Suprapubic skin (tissue), 4 donors: ENCODE measurements at regions not wholly inside any gene's neighbourhood (a gene's known extent, or its start where the extent isn't known, plus 50 kb on each side); places are given as distances from the start of the nearest gene placed in this dataset.

Experiments used
- DNase-seq, 2 donors: peaks; one replicate each; pipeline ENCODE4 v3.0.0-alpha.2; 2019; ENCODE audit warnings: low spot score in 2 of 2
- H3K27ac ChIP-seq: fragments of 200-600 bp; sonication (generic); one replicate; pipeline ENCODE4 v1.5.1; 2019
- H3K27me3 ChIP-seq: fragments of 200-600 bp; sonication (generic); one replicate; pipeline ENCODE4 v1.5.1; 2019
- H3K36me3 ChIP-seq: fragments of 200-600 bp; sonication (generic); one replicate; pipeline ENCODE4 v1.5.1; 2019
- H3K4me1 ChIP-seq: fragments of 200-600 bp; sonication (generic); one replicate; pipeline ENCODE4 v1.5.1; 2019
- H3K4me3 ChIP-seq: fragments of 200-600 bp; sonication (generic); one replicate; pipeline ENCODE4 v1.5.1; 2019; ENCODE audit warnings: mild to moderate bottlenecking
- H3K9me3 ChIP-seq: fragments of 200-600 bp; sonication (generic); one replicate; pipeline ENCODE4 v1.5.1; 2019
- EP300 ChIP-seq: sonication (generic); formaldehyde crosslinking; IDR thresholded peaks from one replicate; pipeline ENCODE4 v1.6.1; 2017; ENCODE audit warnings: antibody characterized with exemption
- POLR2A ChIP-seq, 2 donors: fragments of 450-650 bp; IDR thresholded peaks; one replicate each; pipeline ENCODE4 v1.6.1; 2017; ENCODE audit warnings: antibody characterized with exemption in 2 of 2, mild to moderate bottlenecking in 2 of 2, moderate library complexity in 2 of 2
- POLR2AphosphoS5 ChIP-seq, 3 donors: sonication (generic); formaldehyde crosslinking; IDR thresholded peaks; one replicate each; pipeline ENCODE4 v1.6.1; 2017; ENCODE audit warnings: antibody characterized with exemption in 3 of 3
- WGBS: methylation state at CpG from one replicate; pipeline ENCODE4 v1.1.5; 2018; 5-methylcytosine and 5-hydroxymethylcytosine counted together
- TF ChIP-seq, protein P1 (sequence below), 2 donors: fragments of 200-600 bp in 1 of 2; fragments of 450-650 bp in 1 of 2; sonication (generic) in 1 of 2; IDR thresholded peaks; one replicate each; pipeline ENCODE4 v1.5.1; 2016 to 2019; ENCODE audit warnings: antibody characterized with exemption in 2 of 2, mild to moderate bottlenecking in 1 of 2, moderate library complexity in 1 of 2

DNA sequence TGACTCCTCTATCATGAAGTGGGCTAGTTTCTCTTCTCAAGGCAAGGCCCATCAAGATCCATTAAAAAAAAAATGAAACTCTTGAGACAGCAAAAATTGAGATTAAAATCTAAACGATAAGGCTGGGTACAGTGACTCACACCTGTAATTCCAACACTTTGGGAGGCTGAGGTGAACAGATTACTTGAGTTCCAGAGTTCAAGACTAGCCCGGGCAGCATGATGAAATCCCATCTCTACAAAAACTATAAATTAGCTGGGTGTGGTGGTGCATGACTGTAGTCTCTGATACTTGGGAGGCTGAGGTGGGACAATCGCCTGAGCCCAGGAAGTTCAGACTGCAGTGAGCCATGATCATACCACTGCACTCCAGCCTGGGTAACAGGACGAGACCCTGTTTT, 226.5 kb upstream of the SOX5 start:
- no peak for DNase-seq
- Histone ChIP-seq H3K4me3 (no peak overlapping the region), H3K27me3 (no peaks in the 10 kb centered on the region), H3K4me1 (no peaks in the 10 kb centered on the region), H3K36me3 (no peaks in the 10 kb centered on the region), H3K9me3 (no peaks in the 10 kb centered on the region), H3K27ac (no peak overlapping the region)
- 85% methylated on average over 4 of the region's 4 CpGs for WGBS
- TF ChIP-seq, protein P1, sequence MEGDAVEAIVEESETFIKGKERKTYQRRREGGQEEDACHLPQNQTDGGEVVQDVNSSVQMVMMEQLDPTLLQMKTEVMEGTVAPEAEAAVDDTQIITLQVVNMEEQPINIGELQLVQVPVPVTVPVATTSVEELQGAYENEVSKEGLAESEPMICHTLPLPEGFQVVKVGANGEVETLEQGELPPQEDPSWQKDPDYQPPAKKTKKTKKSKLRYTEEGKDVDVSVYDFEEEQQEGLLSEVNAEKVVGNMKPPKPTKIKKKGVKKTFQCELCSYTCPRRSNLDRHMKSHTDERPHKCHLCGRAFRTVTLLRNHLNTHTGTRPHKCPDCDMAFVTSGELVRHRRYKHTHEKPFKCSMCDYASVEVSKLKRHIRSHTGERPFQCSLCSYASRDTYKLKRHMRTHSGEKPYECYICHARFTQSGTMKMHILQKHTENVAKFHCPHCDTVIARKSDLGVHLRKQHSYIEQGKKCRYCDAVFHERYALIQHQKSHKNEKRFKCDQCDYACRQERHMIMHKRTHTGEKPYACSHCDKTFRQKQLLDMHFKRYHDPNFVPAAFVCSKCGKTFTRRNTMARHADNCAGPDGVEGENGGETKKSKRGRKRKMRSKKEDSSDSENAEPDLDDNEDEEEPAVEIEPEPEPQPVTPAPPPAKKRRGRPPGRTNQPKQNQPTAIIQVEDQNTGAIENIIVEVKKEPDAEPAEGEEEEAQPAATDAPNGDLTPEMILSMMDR (IDR thresholded peaks at IDR 0.05), result no peak
- TF ChIP-seq POLR2A (IDR thresholded peaks at IDR 0.05), result no peak
- TF ChIP-seq POLR2AphosphoS5 (IDR thresholded peaks at IDR 0.05), result no peak
- no peak for TF ChIP-seq EP300

DNA sequence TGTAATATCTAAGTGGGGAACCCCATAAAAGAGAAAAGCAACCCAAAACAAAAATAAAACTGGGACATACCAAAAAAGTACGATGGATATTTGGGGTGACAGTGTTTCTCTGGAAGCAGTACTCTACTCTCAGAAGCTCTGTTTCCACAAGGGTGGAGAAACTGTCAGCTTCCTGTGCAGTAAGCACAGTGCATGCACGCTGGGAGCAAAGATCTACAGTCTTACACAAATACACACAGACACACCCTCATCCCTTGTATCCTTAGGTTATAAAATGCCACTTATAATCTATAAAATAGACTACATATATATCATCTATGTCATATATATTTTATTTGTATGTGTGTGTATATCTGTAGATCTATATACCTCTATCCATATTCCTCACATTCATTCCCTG, 225.8 kb upstream of the SOX5 start:
- no peak overlapping the region for H3K4me3 ChIP-seq
- DNase-seq, result no peak
- H3K4me1 ChIP-seq, result no peaks in the 10 kb centered on the region
- no peaks in the 10 kb centered on the region for H3K27me3 ChIP-seq
- WGBS, result 80% methylated on average over 2 of the region's 2 CpGs
- H3K36me3 ChIP-seq, result no peaks in the 10 kb centered on the region
- no peaks in the 10 kb centered on the region for H3K9me3 ChIP-seq
- no peak overlapping the region for H3K27ac ChIP-seq
- TF ChIP-seq POLR2A (IDR thresholded peaks at IDR 0.05) (no peak), POLR2AphosphoS5 (IDR thresholded peaks at IDR 0.05) (no peak), EP300 (no peak)
- TF ChIP-seq, protein P1 (IDR thresholded peaks at IDR 0.05), result no peak

DNA sequence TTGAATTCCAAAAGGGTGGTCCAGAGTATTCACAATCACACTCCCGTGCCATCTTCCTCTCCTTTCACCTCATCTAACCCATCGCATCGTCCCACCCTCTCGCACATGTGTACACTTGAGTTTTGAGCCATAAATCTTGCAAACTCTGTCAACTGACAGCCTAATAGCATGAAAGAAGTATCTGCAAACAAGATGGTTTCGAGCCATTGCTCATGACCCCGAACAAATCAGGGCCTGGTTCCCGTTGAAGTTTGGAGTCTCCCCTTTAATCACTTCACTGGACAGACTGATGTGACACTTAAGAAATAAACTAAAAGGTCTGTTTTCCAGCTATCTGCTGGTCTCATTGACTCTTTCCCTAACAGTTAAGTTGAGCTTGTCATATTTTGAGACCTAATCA, 223.6 kb upstream of the SOX5 start:
- no peaks in the 10 kb centered on the region for H3K4me1 ChIP-seq
- H3K27me3 ChIP-seq, result no peaks in the 10 kb centered on the region
- DNase-seq, result no peak
- H3K4me3 ChIP-seq, result no peak overlapping the region
- TF ChIP-seq EP300, result no peak
- no peak for TF ChIP-seq POLR2AphosphoS5 (IDR thresholded peaks at IDR 0.05)
- no peak for TF ChIP-seq POLR2A (IDR thresholded peaks at IDR 0.05)
- TF ChIP-seq, protein P1 (IDR thresholded peaks at IDR 0.05), result no peak
- WGBS, result 46% methylated on average over 7 of the region's 7 CpGs
- H3K36me3 ChIP-seq, result no peaks in the 10 kb centered on the region
- H3K9me3 ChIP-seq, result no peaks in the 10 kb centered on the region
- no peak overlapping the region for H3K27ac ChIP-seq

DNA sequence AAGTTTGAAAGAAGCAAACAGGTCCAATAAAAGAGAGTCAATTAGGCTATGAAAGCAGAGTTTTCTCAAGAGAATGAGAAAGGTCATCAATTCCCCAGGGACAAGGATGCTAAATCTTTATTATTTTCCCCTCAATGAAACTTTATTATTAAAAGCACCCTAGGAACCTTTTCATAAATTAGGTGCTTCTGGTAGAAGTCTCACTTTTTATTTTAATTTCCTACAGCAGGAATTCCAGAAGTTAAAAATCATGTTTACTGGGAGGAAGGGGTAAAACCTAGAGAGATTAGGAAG, 223.2 kb upstream of the SOX5 start:
- Histone ChIP-seq H3K9me3 (no peaks in the 10 kb centered on the region), H3K36me3 (no peaks in the 10 kb centered on the region), H3K27me3 (no peaks in the 10 kb centered on the region), H3K4me1 (no peaks in the 10 kb centered on the region), H3K4me3 (no peak overlapping the region), H3K27ac (no peak overlapping the region)
- TF ChIP-seq EP300 (no peak), POLR2A (IDR thresholded peaks at IDR 0.05) (no peak)
- TF ChIP-seq, protein P1 (IDR thresholded peaks at IDR 0.05), result no peak
- no peak for DNase-seq

DNA sequence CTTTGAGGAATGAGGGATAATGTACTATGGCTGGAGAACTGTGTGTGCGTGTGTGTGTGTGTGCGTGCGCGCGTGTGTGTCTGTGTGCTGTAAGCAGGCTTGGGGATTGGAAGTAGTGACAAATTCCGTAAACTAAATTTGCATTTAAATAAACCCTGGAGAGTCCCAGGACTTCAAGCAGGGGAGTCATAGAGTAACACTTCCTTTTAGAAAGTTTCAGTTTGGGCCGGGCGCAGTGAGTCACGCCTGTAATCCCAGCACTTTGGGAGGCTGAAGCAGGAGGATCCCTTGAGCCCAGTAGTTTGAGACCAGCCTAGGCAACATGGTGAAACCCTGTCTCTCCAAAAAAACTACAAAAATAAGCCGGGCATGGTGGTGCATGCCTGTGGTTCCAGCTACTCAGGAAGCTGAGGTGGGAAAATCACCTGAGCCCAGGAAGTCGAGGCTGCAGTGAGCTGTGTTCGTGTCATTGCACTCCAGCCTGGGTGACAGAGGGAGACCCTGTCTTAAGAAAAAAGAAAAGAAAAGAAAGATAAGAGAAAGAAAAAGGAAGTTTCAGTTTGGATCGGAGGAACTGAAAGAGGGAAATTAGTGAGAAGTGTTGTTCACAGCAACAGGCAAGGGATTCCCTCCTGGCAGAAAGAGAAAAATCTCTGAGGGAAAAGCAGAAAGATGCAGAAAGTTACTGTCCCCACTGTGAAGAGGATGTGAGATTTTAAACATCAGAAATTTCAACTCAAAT, 222.7 kb upstream of the SOX5 start:
- Histone ChIP-seq H3K36me3 (no peaks in the 10 kb centered on the region), H3K27me3 (no peaks in the 10 kb centered on the region), H3K4me3 (no peak overlapping the region), H3K9me3 (no peaks in the 10 kb centered on the region), H3K4me1 (no peaks in the 10 kb centered on the region), H3K27ac (no peak overlapping the region)
- 87% methylated on average over 13 of the region's 13 CpGs for WGBS
- TF ChIP-seq, protein P1 (IDR thresholded peaks at IDR 0.05), result no peak
- TF ChIP-seq EP300 (no peak), POLR2A (IDR thresholded peaks at IDR 0.05) (no peak), POLR2AphosphoS5 (IDR thresholded peaks at IDR 0.05) (no peak)
- no peak for DNase-seq
